HepG2 (cell line): ENCODE measurements at regions not wholly inside any gene's neighbourhood (a gene's known extent, or its start where the extent isn't known, plus 50 kb on each side); places are given as distances from the start of the nearest gene placed in this dataset.
"Not testable (repeated sequence)": the region's sequence is repeated elsewhere in the genome, so short reads cannot be mapped to it uniquely, and the experiment has no call there.

Experiments used
- ATAC-seq: fragments of 200-7000 bp; cut with Tn5 transposase; 3 replicates; pipeline ENCODE4 v1.9.1; 2020; ENCODE audit warnings: mild to moderate bottlenecking, moderate library complexity
- BruUV-seq: library from RNA; stranded (reverse); fragments of 400-500 nt; replicated peaks from 2 replicates; lab custom pipeline; 2021; lab: Mats Ljungman, UMichigan
- CTCF ChIA-PET: fragments of 300-600 bp; formaldehyde crosslinking; extraction: SDS; loops from one replicate; lab custom pipeline; 2021; ENCODE audit warnings: low total read pairs, inconsistent platforms, low intra/inter-chr PET ratio; lab: Yijun Ruan, JAX
- POLR2A ChIA-PET: fragments of 350-600 bp; sonication (Branson Sonifier 250); formaldehyde crosslinking; loops from one replicate; lab custom pipeline; 2020; ENCODE audit warnings: antibody characterized with exemption, inconsistent platforms; lab: Yijun Ruan, JAX
- DNase-seq: peaks from one replicate; pipeline ENCODE4 v3.0.0-alpha.2; 2015; ENCODE audit warnings: low spot score
- FAIRE-seq: peaks from 3 replicates; lab custom pipeline; 2011; peaks lifted over from hg19 to GRCh38; lab: Jason Lieb, UNC
- H2AFZ ChIP-seq: one replicate; pipeline ENCODE4 v1.6.1; 2011; ENCODE audit warnings: low read length, inconsistent platforms
- H3K27ac ChIP-seq: fragments of 300-600 bp; 3 replicates; pipeline ENCODE4 v1.8.0; 2011; ENCODE audit warnings: mixed run types, mild to moderate bottlenecking, mixed read lengths, low read length, inconsistent platforms; ENCODE audit not compliant: insufficient read depth; ENCODE audit errors: extremely low read length
- H3K27me3 ChIP-seq, 2 experiments: fragments of 200-600 bp in 1 of 2; 2 replicates in 1 of 2; 3 replicates in 1 of 2; pipeline versions ENCODE4 v1.6.0 to v1.8.0; 2011; ENCODE audit warnings: low read length in 2 of 2, mild to moderate bottlenecking in 2 of 2, moderate library complexity in 2 of 2, inconsistent platforms in 1 of 2; ENCODE audit not compliant: insufficient read depth in 2 of 2, control insufficient read depth in 1 of 2
- H3K36me3 ChIP-seq, 2 experiments: fragments of 200-600 bp in 1 of 2; replicated peaks in 1 of 2; 2 replicates in 1 of 2; 3 replicates in 1 of 2; pipeline versions ENCODE4 v1.5.1 to v1.8.0; 2011; ENCODE audit warnings: low read length in 2 of 2, inconsistent platforms in 1 of 2; ENCODE audit not compliant: insufficient read depth in 2 of 2, control insufficient read depth in 1 of 2
- H3K4me1 ChIP-seq: 2 replicates; pipeline ENCODE4 v1.5.1; 2012; ENCODE audit warnings: low read length, inconsistent platforms; ENCODE audit not compliant: insufficient read depth
- H3K4me2 ChIP-seq: 2 replicates; pipeline ENCODE4 v1.6.0; 2011; ENCODE audit warnings: low read depth, low read length, inconsistent platforms
- H3K4me3 ChIP-seq, 3 experiments: fragments of 200-600 bp in 1 of 3; sonication (generic), shearing (Covaris generic) in 1 of 3; replicated peaks in 1 of 3; 2 replicates each; pipeline ENCODE4 v1.5.1; 2011 to 2016; ENCODE audit warnings: low read length in 3 of 3, inconsistent platforms in 2 of 3, low read depth in 2 of 3, mild to moderate bottlenecking in 2 of 3, control low read depth in 1 of 3, mixed read lengths in 1 of 3; ENCODE audit not compliant: insufficient read depth in 1 of 3
- H3K79me2 ChIP-seq: one replicate; pipeline ENCODE4 v1.6.1; 2011; ENCODE audit warnings: low read length, inconsistent platforms; ENCODE audit not compliant: insufficient read depth
- H3K9ac ChIP-seq: 2 replicates; pipeline ENCODE4 v1.6.0; 2011; ENCODE audit warnings: mild to moderate bottlenecking, low read depth, low read length, inconsistent platforms; ENCODE audit not compliant: insufficient read depth
- H3K9me3 ChIP-seq: 2 replicates; pipeline ENCODE4 v1.5.1; 2012; ENCODE audit warnings: mild to moderate bottlenecking, low read length
- H4K20me1 ChIP-seq: 2 replicates; pipeline ENCODE4 v1.6.0; 2011; ENCODE audit warnings: inconsistent platforms, mild to moderate bottlenecking, low read length, moderate library complexity; ENCODE audit not compliant: insufficient read depth
- MAF1 ChIP-seq: sonication (generic); formaldehyde crosslinking; IDR thresholded peaks from 2 replicates; pipeline ENCODE4 v1.5.0; 2020; ENCODE audit warnings: missing genetic modification reagents, borderline replicate concordance
- NCOA2 ChIP-seq: sonication (generic); formaldehyde crosslinking; IDR thresholded peaks from 2 replicates; pipeline ENCODE4 v1.8.0; 2022; ENCODE audit warnings: inconsistent platforms
- NCOA5 ChIP-seq: sonication (generic); formaldehyde crosslinking; IDR thresholded peaks from 2 replicates; pipeline ENCODE4 v1.4.0; 2020; ENCODE audit warnings: missing genetic modification reagents
- PCBP1 ChIP-seq: fragments of 200-400 bp; formaldehyde crosslinking; IDR thresholded peaks from 2 replicates; pipeline ENCODE4 v1.6.1; 2017; ENCODE audit warnings: mild to moderate bottlenecking, low read depth, low read length, borderline replicate concordance
- RFX5 ChIP-seq: IDR thresholded peaks from 2 replicates; pipeline ENCODE4 v1.6.1; 2011; ENCODE audit warnings: low read depth, low read length, improper control_type of control experiment
- SIN3A ChIP-seq: IDR thresholded peaks from 2 replicates; pipeline ENCODE4 v1.6.1; 2011; ENCODE audit warnings: low read depth, mild to moderate bottlenecking, control low read depth, low read length, borderline replicate concordance
- SSRP1 ChIP-seq: IDR thresholded peaks from 2 replicates; pipeline ENCODE4 v1.6.1; 2016; ENCODE audit warnings: control low read depth
- SUZ12 ChIP-seq: fragments of 150-350 bp; IDR thresholded peaks from 2 replicates; pipeline ENCODE4 v1.6.1; 2014; ENCODE audit warnings: low read depth, low read length
- THYN1 ChIP-seq: sonication (generic); formaldehyde crosslinking; IDR thresholded peaks from 2 replicates; pipeline ENCODE4 v1.8.1; 2023; ENCODE audit warnings: low read depth, mild to moderate bottlenecking, moderate library complexity, missing genetic modification reagents, borderline replicate concordance
- YEATS2 ChIP-seq: sonication (generic); formaldehyde crosslinking; IDR thresholded peaks from 2 replicates; pipeline ENCODE4 v1.4.0; 2020; ENCODE audit warnings: missing genetic modification reagents, borderline replicate concordance
- ZNF598 ChIP-seq: sonication (generic); formaldehyde crosslinking; IDR thresholded peaks from 2 replicates; pipeline ENCODE4 v1.5.1; 2020; ENCODE audit warnings: mild to moderate bottlenecking, missing genetic modification reagents, borderline replicate concordance
- ZNF740 ChIP-seq: sonication (generic); formaldehyde crosslinking; IDR thresholded peaks from 2 replicates; pipeline ENCODE4 v1.4.0; 2020; ENCODE audit warnings: missing genetic modification reagents
- ZSCAN5A ChIP-seq: sonication (generic); formaldehyde crosslinking; IDR thresholded peaks from 2 replicates; pipeline ENCODE4 v1.8.0; 2022; ENCODE audit warnings: mild to moderate bottlenecking, missing genetic modification reagents, borderline replicate concordance
- whole genome bisulfite sequencing: methylation state at CpG from one replicate; pipeline ENCODE4 v1.1.6; 2017; ENCODE audit warnings: low lambda C conversion rate; 5-methylcytosine and 5-hydroxymethylcytosine counted together
- in situ Hi-C: cut with HindIII; loops from 2 replicates; pipeline ENCODE4 v1.10.0; 2017; ENCODE audit warnings: low pct_unique_long_range_greater_than_20kb; ENCODE audit not compliant: extremely low pct_ligation_motif_present
- intact Hi-C: fragments of 100-400 bp; cut with micrococcal nuclease; formaldehyde crosslinking; loops from one replicate; pipeline ENCODE4 v1.10.0; 2022; ENCODE audit not compliant: unreplicated experiment
- TF ChIP-seq, protein P1 (sequence below): sonication (generic); formaldehyde crosslinking; IDR thresholded peaks from 2 replicates; pipeline ENCODE4 v1.8.1; 2022; ENCODE audit warnings: low read depth, mild to moderate bottlenecking, missing genetic modification reagents

DNA sequence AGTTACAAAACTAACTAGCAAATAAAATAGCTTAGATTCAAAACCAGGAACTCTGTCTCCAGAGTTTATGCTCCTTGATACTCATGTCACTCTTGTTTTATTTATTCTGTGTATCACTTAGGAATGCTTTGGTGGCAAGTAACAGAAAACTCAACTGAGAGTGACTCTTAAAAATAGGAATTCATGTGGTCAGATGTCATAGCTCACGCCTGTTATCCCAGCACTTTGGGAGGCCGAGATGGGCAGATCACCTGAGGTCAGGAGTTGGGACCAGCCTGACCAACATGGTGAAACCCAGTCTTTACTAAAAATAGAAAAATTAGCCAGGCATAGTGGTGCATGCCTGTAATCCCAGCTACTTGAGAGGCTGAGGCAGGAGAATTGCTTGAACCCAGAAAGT is 252.1 kb downstream of the ENC1 start:
- ATAC-seq, H3K27ac ChIP-seq, DNase-seq, H3K79me2 ChIP-seq, H3K27me3 ChIP-seq, FAIRE-seq, H3K9me3 ChIP-seq, H2AFZ ChIP-seq, H3K4me1 ChIP-seq, in situ Hi-C loops, H3K9ac ChIP-seq, H3K36me3 ChIP-seq, H3K4me2 ChIP-seq, H4K20me1 ChIP-seq, intact Hi-C loops, BruUV-seq, POLR2A ChIA-PET, H3K4me3 ChIP-seq, CTCF ChIA-PET: not testable (repeated sequence)
- 13% methylated on average over 2 of the region's 2 CpGs for WGBS

DNA sequence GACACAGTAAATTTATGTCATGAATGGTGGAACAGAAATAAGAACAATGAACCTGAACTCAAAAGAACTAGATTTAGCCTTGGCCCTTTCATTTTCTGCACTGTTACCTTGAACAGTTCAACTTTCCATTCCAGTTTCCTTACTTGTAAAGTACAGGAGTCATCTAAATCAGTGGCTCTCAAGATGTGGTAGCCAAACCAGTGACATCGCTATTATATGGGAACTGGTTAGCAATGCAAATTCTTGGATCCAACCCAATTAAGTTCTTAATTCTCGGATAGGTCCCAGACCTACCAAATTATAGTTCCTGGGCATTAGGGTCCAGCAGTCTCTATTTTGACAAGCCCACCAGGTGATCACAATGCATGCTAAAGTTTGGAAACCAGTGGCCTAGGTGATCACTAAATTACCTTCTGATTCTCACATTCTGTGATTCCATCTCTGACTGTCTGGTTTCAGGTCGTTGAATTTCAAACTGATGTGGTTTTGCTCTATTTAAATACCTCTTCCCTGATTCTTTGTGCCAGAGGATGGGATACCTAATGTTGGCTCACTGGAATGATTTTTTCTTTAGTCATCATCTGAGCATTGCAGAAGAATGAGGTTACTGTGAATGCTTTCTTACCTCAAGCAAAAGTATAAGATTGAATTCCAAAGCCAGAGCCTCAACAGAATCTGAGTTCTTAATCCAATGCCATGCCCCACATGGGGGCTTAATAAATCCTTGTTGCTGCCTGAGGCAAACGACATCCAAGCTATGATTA is 253.8 kb downstream of the ENC1 start:
- in situ Hi-C loops (no loop called here), intact Hi-C loops (no loop called here)
- Histone ChIP-seq H4K20me1 (no peaks in the 10 kb centered on the region), H3K9me3 (no peaks in the 10 kb centered on the region), H3K4me2 (no peak overlapping the region), H3K36me3 (no peaks in the 10 kb centered on the region), H3K27ac (no peak overlapping the region), H3K4me3 (no peak overlapping the region), H3K27me3 (no peaks in the 10 kb centered on the region), H3K79me2 (no peaks in the 10 kb centered on the region), H3K4me1 (peaks cover 14% of the 10 kb centered on the region), H3K9ac (no peak overlapping the region), H2AFZ (no peak overlapping the region)
- ChIA-PET CTCF (no interaction called here), POLR2A (no interaction called here)
- 36% methylated on average over 4 of the region's 4 CpGs for WGBS
- FAIRE-seq (no peak), ATAC-seq (no peak), DNase-seq (no peak)
- no peak for TF ChIP-seq SSRP1 (CRISPR knock-in tag)
- no peak for TF ChIP-seq THYN1 (CRISPR knock-in tag)
- TF ChIP-seq ZNF598 (CRISPR knock-in tag): no peak
- no peak for TF ChIP-seq MAF1 (CRISPR knock-in tag)
- no peak for TF ChIP-seq ZNF740 (CRISPR knock-in tag)
- no peak for TF ChIP-seq NCOA5 (CRISPR knock-in tag)
- TF ChIP-seq ZSCAN5A (CRISPR knock-in tag): no peak
- no peak for TF ChIP-seq PCBP1
- TF ChIP-seq, protein P1, sequence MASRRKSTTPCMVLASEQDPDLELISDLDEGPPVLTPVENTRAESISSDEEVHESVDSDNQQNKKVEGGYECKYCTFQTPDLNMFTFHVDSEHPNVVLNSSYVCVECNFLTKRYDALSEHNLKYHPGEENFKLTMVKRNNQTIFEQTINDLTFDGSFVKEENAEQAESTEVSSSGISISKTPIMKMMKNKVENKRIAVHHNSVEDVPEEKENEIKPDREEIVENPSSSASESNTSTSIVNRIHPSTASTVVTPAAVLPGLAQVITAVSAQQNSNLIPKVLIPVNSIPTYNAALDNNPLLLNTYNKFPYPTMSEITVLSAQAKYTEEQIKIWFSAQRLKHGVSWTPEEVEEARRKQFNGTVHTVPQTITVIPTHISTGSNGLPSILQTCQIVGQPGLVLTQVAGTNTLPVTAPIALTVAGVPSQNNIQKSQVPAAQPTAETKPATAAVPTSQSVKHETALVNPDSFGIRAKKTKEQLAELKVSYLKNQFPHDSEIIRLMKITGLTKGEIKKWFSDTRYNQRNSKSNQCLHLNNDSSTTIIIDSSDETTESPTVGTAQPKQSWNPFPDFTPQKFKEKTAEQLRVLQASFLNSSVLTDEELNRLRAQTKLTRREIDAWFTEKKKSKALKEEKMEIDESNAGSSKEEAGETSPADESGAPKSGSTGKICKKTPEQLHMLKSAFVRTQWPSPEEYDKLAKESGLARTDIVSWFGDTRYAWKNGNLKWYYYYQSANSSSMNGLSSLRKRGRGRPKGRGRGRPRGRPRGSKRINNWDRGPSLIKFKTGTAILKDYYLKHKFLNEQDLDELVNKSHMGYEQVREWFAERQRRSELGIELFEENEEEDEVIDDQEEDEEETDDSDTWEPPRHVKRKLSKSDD (CRISPR knock-in tag): no peak
- TF ChIP-seq NCOA2 (CRISPR knock-in tag): no peak
- TF ChIP-seq RFX5: no peak
- TF ChIP-seq SIN3A: no peak
- no peak for TF ChIP-seq SUZ12
- TF ChIP-seq YEATS2 (CRISPR knock-in tag): no peak
- no TSS peak for BruUV-seq
